Hepatocyte (in vitro differentiated cells): ENCODE measurements at regions not wholly inside any gene's neighbourhood (a gene's known extent, or its start where the extent isn't known, plus 50 kb on each side); places are given as distances from the start of the nearest gene placed in this dataset.
"Not testable (repeated sequence)": the region's sequence is repeated elsewhere in the genome, so short reads cannot be mapped to it uniquely, and the experiment has no call there.

Experiments used
- DNase-seq: peaks from one replicate; pipeline ENCODE4 v3.0.0-alpha.2; 2016; ENCODE audit warnings: low spot score
- H2AFZ ChIP-seq: fragments of 200-600 bp; sonication (generic); 2 replicates; pipeline ENCODE4 v1.6.0; 2016; ENCODE audit warnings: antibody characterized with exemption, mild to moderate bottlenecking
- H3K27ac ChIP-seq: fragments of 200-600 bp; sonication (generic); 2 replicates; pipeline ENCODE4 v1.5.1; 2016; ENCODE audit warnings: mild to moderate bottlenecking
- H3K27me3 ChIP-seq: fragments of 200-600 bp; sonication (generic); 2 replicates; pipeline ENCODE4 v1.6.1; 2016
- H3K36me3 ChIP-seq: fragments of 200-600 bp; sonication (generic); replicated peaks from 2 replicates; pipeline ENCODE4 v1.5.1; 2016; ENCODE audit warnings: low read depth; ENCODE audit not compliant: insufficient read depth
- H3K4me1 ChIP-seq: fragments of 200-600 bp; sonication (generic); 2 replicates; pipeline ENCODE4 v1.5.1; 2016; ENCODE audit warnings: mild to moderate bottlenecking, moderate library complexity; ENCODE audit not compliant: insufficient read depth
- H3K4me2 ChIP-seq: fragments of 200-600 bp; sonication (generic); 2 replicates; pipeline ENCODE4 v1.6.0; 2016
- H3K4me3 ChIP-seq: fragments of 200-600 bp; sonication (generic); 2 replicates; pipeline ENCODE4 v1.5.1; 2016; ENCODE audit warnings: mild to moderate bottlenecking
- H3K79me2 ChIP-seq: fragments of 200-600 bp; sonication (generic); 2 replicates; pipeline ENCODE4 v1.6.0; 2017; ENCODE audit warnings: mild to moderate bottlenecking
- H3K9me2 ChIP-seq: fragments of 200-600 bp; sonication (generic); replicated peaks from 2 replicates; pipeline ENCODE4 v1.6.0; 2017; ENCODE audit warnings: mild to moderate bottlenecking; ENCODE audit not compliant: insufficient read depth
- H3K9me3 ChIP-seq: fragments of 200-600 bp; sonication (generic); 2 replicates; pipeline ENCODE4 v1.5.1; 2016; ENCODE audit warnings: low read depth, mild to moderate bottlenecking
- H4K20me1 ChIP-seq: fragments of 200-600 bp; sonication (generic); 2 replicates; pipeline ENCODE4 v1.6.0; 2016; ENCODE audit warnings: mild to moderate bottlenecking; ENCODE audit not compliant: insufficient read depth, poor library complexity, severe bottlenecking
- CTCF ChIP-seq: fragments of 200-600 bp; sonication (generic); IDR thresholded peaks from 2 replicates; pipeline ENCODE4 v1.5.1; 2016; ENCODE audit warnings: antibody characterized with exemption, mild to moderate bottlenecking; ENCODE audit not compliant: poor library complexity
- EZH2 ChIP-seq: fragments of 200-600 bp; sonication (generic); IDR thresholded peaks from 2 replicates; pipeline ENCODE4 v1.6.1; 2016; ENCODE audit warnings: antibody characterized with exemption, mild to moderate bottlenecking, borderline replicate concordance
- EZH2phosphoT487 ChIP-seq: fragments of 200-600 bp; sonication (generic); IDR thresholded peaks from one replicate; pipeline ENCODE4 v1.6.1; 2018; ENCODE audit warnings: antibody characterized with exemption, mild to moderate bottlenecking, low read depth, moderate library complexity; ENCODE audit not compliant: unreplicated experiment, severe bottlenecking
- WGBS: methylation state at CpG from one replicate; pipeline ENCODE4 v1.1.6; 2016; ENCODE audit warnings: low lambda C conversion rate; ENCODE audit errors: missing lambda C conversion rate; 5-methylcytosine and 5-hydroxymethylcytosine counted together

GRCh38 chr20:60102665-60103210, 144.5 kb downstream of the CDH26 start:
- Histone ChIP-seq H3K27ac (no peak overlapping the region), H3K4me2 (no peak overlapping the region), H3K9me2 (no peaks in the 10 kb centered on the region), H3K4me1 (no peaks in the 10 kb centered on the region), H3K79me2 (no peaks in the 10 kb centered on the region), H2AFZ (no peak overlapping the region), H3K4me3 (no peak overlapping the region), H3K36me3 (no peaks in the 10 kb centered on the region), H4K20me1 (no peaks in the 10 kb centered on the region), H3K9me3 (no peaks in the 10 kb centered on the region), H3K27me3 (no peaks in the 10 kb centered on the region)
- DNase-seq: no peak
- WGBS: 85% methylated on average over 4 of the region's 4 CpGs
- TF ChIP-seq EZH2 (no peak), CTCF (no peak), EZH2phosphoT487 (no peak)

- WGBS: 45% methylated on average over 10 of the region's 10 CpGs
- DNase-seq: no peak
- no peaks in the 10 kb centered on the region for H3K27me3 ChIP-seq
- no peaks in the 10 kb centered on the region for H3K9me3 ChIP-seq
- no peaks in the 10 kb centered on the region for H4K20me1 ChIP-seq
- H3K4me1 ChIP-seq: no peaks in the 10 kb centered on the region
- H3K36me3 ChIP-seq: no peaks in the 10 kb centered on the region
- H3K9me2 ChIP-seq: no peaks in the 10 kb centered on the region
- no peak overlapping the region for H3K27ac ChIP-seq
- H3K4me2 ChIP-seq: no peak overlapping the region
- H3K79me2 ChIP-seq: no peaks in the 10 kb centered on the region
- TF ChIP-seq EZH2phosphoT487 (no peak), EZH2 (no peak), CTCF (no peak)
- no peak overlapping the region for H3K4me3 ChIP-seq
- no peak overlapping the region for H2AFZ ChIP-seq
These were observed 147.0 kb downstream of the CDH26 start for GRCh38 chr20:60104993-60105803.

- not testable (repeated sequence) for H3K9me3 ChIP-seq, DNase-seq, H4K20me1 ChIP-seq, H3K4me3 ChIP-seq, H3K36me3 ChIP-seq, H2AFZ ChIP-seq, H3K79me2 ChIP-seq, H3K27ac ChIP-seq, H3K4me1 ChIP-seq, H3K9me2 ChIP-seq, H3K4me2 ChIP-seq, H3K27me3 ChIP-seq
- WGBS: 76% methylated on average over 8 of the region's 8 CpGs
These were observed 148.0 kb downstream of the CDH26 start for GRCh38 chr20:60106186-60106585.

- Histone ChIP-seq H3K9me3 (no peaks in the 10 kb centered on the region), H3K4me2 (no peak overlapping the region), H3K36me3 (no peaks in the 10 kb centered on the region), H4K20me1 (no peaks in the 10 kb centered on the region), H3K27me3 (no peaks in the 10 kb centered on the region), H2AFZ (no peak overlapping the region), H3K79me2 (no peaks in the 10 kb centered on the region), H3K4me3 (no peak overlapping the region), H3K4me1 (no peaks in the 10 kb centered on the region), H3K9me2 (no peaks in the 10 kb centered on the region), H3K27ac (no peak overlapping the region)
- no peak for TF ChIP-seq EZH2phosphoT487
- TF ChIP-seq CTCF: no peak
- no peak for TF ChIP-seq EZH2
- WGBS: 93% methylated on average over 10 of the region's 10 CpGs
- DNase-seq: no peak
These were observed 149.6 kb downstream of the CDH26 start for GRCh38 chr20:60107621-60108390.
